ENCODE measurements at regions not wholly inside any gene's neighbourhood (a gene's known extent, or its start where the extent isn't known, plus 50 kb on each side); places are given as distances from the start of the nearest gene placed in this dataset.

- DNase-seq, result no peak
Measured at GRCh38 chr1:69491416-69491815, 76.3 kb upstream of the LRRC7 start.

DNA sequence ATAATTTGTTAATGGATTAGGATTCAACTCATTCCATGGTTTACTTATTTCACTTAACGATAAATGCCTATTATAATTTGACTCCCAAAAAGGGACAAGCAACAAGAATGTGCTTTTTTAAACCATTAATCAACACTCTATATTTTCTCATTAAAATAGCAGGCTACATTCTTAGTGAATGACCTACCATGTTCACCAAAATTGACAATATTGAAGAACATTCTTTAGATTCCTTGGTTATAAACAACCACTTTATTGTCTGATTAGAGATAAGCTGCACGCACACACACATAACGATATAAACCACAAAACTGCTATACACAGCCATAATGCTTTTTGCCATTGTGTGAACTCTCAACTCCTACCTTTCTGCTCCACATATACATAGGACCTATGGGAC is 75.4 kb upstream of the LRRC7 start:
- DNase-seq, result no peak

- no peak for DNase-seq
Measured at GRCh38 chr1:69494221-69494620, 73.5 kb upstream of the LRRC7 start.

- no peak for DNase-seq
Measured at GRCh38 chr1:69497441-69498221, 70.1 kb upstream of the LRRC7 start.

DNA sequence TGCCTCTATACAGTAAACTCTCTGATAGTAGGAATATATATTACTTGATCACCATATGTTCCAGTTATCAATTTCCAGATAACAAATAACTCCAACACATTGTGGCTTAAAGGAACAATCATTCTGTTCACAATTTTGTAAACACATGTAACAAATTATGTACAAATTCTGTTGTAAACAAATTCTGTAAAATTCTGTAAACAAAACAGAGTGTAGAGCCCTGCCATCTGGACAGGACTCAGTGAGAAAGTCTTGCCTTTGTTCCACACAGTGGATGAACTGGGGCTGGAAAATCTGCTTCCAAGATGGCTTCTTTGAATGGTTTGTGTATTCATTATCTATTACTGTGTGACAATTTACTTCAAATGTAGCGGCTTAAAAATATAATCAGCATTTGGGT is 69.0 kb upstream of the LRRC7 start:
- DNase-seq, result no peak

GRCh38 chr1:69499203-69499803 is 68.4 kb upstream of the LRRC7 start:
- DNase-seq, result no peak

GRCh38 chr1:69502991-69503390 is 64.7 kb upstream of the LRRC7 start:
- no peak for DNase-seq

DNA sequence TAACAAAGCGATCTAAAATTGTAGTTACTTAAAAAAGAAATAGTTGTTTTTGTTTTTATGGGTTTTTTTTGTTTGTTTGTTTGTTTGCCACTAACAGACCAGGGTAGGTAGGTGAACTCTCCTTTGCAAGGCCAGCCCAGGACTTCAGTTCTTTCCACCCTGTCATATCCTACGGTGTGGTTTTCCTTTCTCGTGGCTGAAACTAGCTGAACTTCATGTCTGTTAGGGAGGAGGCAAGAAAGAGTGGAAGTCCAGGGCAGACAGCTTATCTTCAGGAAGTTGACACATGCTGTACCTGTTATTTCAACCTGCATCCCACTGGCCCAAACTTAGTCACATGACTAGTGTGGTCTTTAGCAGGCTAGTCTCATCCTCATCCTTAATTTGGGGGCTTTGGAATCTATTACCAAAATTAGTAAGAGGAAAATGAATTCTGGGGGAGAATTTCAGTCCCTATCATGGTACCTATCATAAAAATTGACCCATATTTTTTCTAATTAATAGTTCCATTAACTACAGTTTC is 62.9 kb upstream of the LRRC7 start:
- DNase-seq, result no peak

- no peak for DNase-seq
Measured at GRCh38 chr1:69506311-69506710, 61.4 kb upstream of the LRRC7 start.

GRCh38 chr1:69506721-69507120 is 61.0 kb upstream of the LRRC7 start:
- DNase-seq, result no peak

GRCh38 chr1:69510026-69510425 is 57.7 kb upstream of the LRRC7 start:
- DNase-seq, result no peak

DNA sequence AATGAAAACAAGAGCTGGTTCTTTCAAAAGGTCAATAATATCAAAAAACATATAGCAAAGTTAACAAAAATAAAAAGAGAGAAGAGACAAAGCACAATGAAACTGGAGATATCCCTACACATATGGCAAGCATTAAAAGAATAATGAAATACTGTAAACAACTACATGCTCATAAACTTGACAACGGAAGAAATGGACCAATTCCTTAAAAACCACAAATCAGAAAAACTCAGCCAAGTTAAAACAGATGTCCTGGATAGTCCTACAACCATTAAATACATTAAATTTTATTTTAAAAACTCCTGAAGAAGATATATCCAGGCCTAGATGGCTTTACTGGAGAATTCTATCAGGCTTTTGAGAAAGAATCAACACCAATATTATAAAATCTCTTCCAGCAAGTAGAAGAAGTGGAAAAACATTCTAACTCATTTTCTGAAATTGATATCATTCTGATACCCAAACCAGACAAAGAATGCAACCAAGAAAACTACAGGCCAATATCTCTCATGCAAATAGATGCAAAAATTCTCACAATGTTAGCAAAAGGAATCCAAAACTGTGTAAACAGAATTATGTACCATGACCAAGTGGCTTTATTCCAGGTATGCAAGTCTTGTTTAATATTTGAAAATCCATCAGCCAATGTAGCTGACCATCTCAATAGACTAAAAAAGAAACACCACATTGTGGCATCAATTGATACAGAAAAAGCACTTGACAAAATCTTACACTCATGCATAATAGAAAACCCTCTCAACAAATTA is 56.1 kb upstream of the LRRC7 start:
- DNase-seq, result no peak

DNA sequence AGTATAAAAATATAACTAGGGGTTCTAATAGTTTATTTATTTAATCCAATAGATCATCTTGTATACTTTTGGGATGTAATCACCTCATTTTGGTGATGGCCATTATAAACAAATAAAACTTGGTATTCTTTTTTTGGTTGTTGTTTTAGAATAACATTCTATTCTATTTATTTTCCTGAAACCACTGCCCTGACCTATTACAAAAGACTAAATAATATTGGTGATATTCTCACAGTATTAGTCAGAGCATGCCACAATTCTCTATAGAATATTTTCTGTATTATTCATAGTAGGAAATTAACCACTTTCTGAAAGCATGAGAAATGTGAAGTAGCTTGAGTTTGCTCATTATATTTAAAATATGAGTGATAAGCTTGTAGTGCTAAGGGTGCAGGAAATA is 54.1 kb upstream of the LRRC7 start:
- DNase-seq, result no peak
